ENCODE measurements at regions not wholly inside any gene's neighbourhood (a gene's known extent, or its start where the extent isn't known, plus 50 kb on each side); places are given as distances from the start of the nearest gene placed in this dataset.

- Histone ChIP-seq H2BK120ac (replicated peaks; ENCODE audit: low read depth, low read length) (no peak overlapping the region), H3K14ac (ENCODE audit: insufficient read length) (no peak overlapping the region), H2AFZ (ENCODE audit: low read length) (no peak overlapping the region), H3K79me2 (ENCODE audit: control insufficient read depth in 1 of 2, insufficient read depth in 2 of 2, low read length in 2 of 2) (no peaks in the 10 kb centered on the region), H2BK15ac (ENCODE audit: low read length) (no peak overlapping the region), H3K23ac (ENCODE audit: insufficient read length) (no peak overlapping the region), H3K9ac (replicated peaks in 1 of 4; ENCODE audit: extremely low read depth in 1 of 4, low read depth in 3 of 4, low read length in 3 of 4) (no peak overlapping the region), H3K9me3 (ENCODE audit: insufficient read depth in 2 of 2, low read depth in 1 of 2, low read length in 1 of 2) (no peaks in the 10 kb centered on the region), H2AK5ac (ENCODE audit: low read depth, low read length) (no peak overlapping the region), H3K36me3 (ENCODE audit: control insufficient read depth in 2 of 4, insufficient read depth in 4 of 4, low read length in 3 of 4) (no peaks in the 10 kb centered on the region), H4K20me1 (replicated peaks in 1 of 2; ENCODE audit: control insufficient read depth in 1 of 2, insufficient read depth in 2 of 2, low read length in 2 of 2) (no peaks in the 10 kb centered on the region), H3K4me1 (replicated peaks in 1 of 4; ENCODE audit: control insufficient read depth in 3 of 4, insufficient read depth in 4 of 4, low read length in 3 of 4) (peaks cover 0 to 7% (median 3%) of the 10 kb centered on the region in 4 experiments; a peak in 2 of 7 replicates), H3K27me3 (replicated peaks in 1 of 4; ENCODE audit: control insufficient read depth in 3 of 4, extremely low read depth in 1 of 4, insufficient read depth in 3 of 4, low read length in 3 of 4) (no peaks in the 10 kb centered on the region), H4K91ac (replicated peaks; ENCODE audit: insufficient read length, low read length) (no peak overlapping the region), H2BK5ac (ENCODE audit: low read depth, low read length) (no peak overlapping the region), H2BK12ac (ENCODE audit: low read depth, low read length) (no peak overlapping the region), H4K8ac (ENCODE audit: extremely low read depth, insufficient read depth, low read length) (no peak overlapping the region), H3K27ac (ENCODE audit: low read depth, low read length) (no peak overlapping the region), H3K79me1 (ENCODE audit: low read depth, low read length) (no peaks in the 10 kb centered on the region), H4K5ac (ENCODE audit: insufficient read length, low read depth, low read length) (no peak overlapping the region), H3K4me2 (ENCODE audit: insufficient read depth in 1 of 2, low read depth in 2 of 2, low read length in 2 of 2) (no peak overlapping the region), H3K18ac (ENCODE audit: extremely low read depth, low read length) (no peak overlapping the region), H3K4me3 (ENCODE audit: extremely low read depth in 1 of 4, insufficient read depth in 2 of 4, low read depth in 3 of 4, low read length in 4 of 4) (no peak overlapping the region), H3K56ac (replicated peaks; ENCODE audit: insufficient read length, low read depth, low read length) (no peak overlapping the region), H3K23me2 (ENCODE audit: low read depth, low read length) (no peaks in the 10 kb centered on the region), H3K4ac (replicated peaks; ENCODE audit: insufficient read length, low read depth, low read length) (no peak overlapping the region), H2BK20ac (ENCODE audit: low read length) (no peak overlapping the region)
- 87% methylated on average over 7 of the region's 7 CpGs; no CpG with 5 or more reads in 1 of the 2 experiments for WGBS, 2 experiments (ENCODE audit: extremely low coverage in 1 of 2, insufficient coverage in 1 of 2, insufficient read length in 1 of 2, insufficient replicate concordance in 2 of 2, low coverage in 1 of 2, low lambda C conversion rate in 2 of 2, missing lambda C conversion rate in 1 of 2)
- ChIA-PET CTCF (ENCODE audit: partially characterized antibody) (interaction anchor here (0.8 to 3.5 kb wide), 3 partner anchors 10 to 163 kb away, joined by 3 to 22 read pairs (median 7); no protein-coding TSS in a partner anchor), POLR2A (ENCODE audit: partially characterized antibody) (no interaction called here)
- TF ChIP-seq TEAD4 (IDR thresholded peaks at IDR 0.05; ENCODE audit: low read depth, low read length), result no peak
- TF ChIP-seq CHD1 (IDR thresholded peaks at IDR 0.05; ENCODE audit: low read depth, low read length), result no peak
- TF ChIP-seq EGR1 (IDR thresholded peaks at IDR 0.05; ENCODE audit: borderline replicate concordance, low read depth, low read length), result no peak
- FAIRE-seq, result no peak
- DNase-seq (ENCODE audit: low read depth in 1 of 2, low spot score in 2 of 2), result no peak
Measured at GRCh38 chr10:114715171-114715670, 57.1 kb upstream of the ABLIM1 start.
